Parathyroid adenoma (tissue), 2 donors: ENCODE measurements at regions not wholly inside any gene's neighbourhood (a gene's known extent, or its start where the extent isn't known, plus 50 kb on each side); places are given as distances from the start of the nearest gene placed in this dataset.

Experiments
- H2AFZ ChIP-seq: fragments of 300-600 bp; sonication (generic); one replicate; pipeline ENCODE4 v1.7.0; 2017; ENCODE audit warnings: antibody characterized with exemption, mild to moderate bottlenecking
- H3K27ac ChIP-seq: fragments of 300-600 bp; sonication (generic); one replicate; pipeline ENCODE4 v1.7.0; 2017
- H3K27me3 ChIP-seq: fragments of 300-600 bp; sonication (generic); one replicate; pipeline ENCODE4 v1.7.0; 2017; ENCODE audit warnings: low read length; ENCODE audit not compliant: control insufficient read depth, insufficient read depth
- H3K36me3 ChIP-seq: fragments of 300-600 bp; sonication (generic); one replicate; pipeline ENCODE4 v1.7.0; 2017; ENCODE audit warnings: low read length; ENCODE audit not compliant: control insufficient read depth, insufficient read depth
- H3K4me1 ChIP-seq: fragments of 300-600 bp; sonication (generic); one replicate; pipeline ENCODE4 v1.7.0; 2017; ENCODE audit warnings: control low read depth
- H3K4me2 ChIP-seq: fragments of 300-600 bp; sonication (generic); one replicate; pipeline ENCODE4 v1.7.0; 2017; ENCODE audit warnings: low read length
- H3K4me3 ChIP-seq: fragments of 300-600 bp; sonication (generic); one replicate; pipeline ENCODE4 v1.7.0; 2017; ENCODE audit warnings: low read depth, low read length
- H3K79me2 ChIP-seq: fragments of 300-600 bp; sonication (generic); one replicate; pipeline ENCODE4 v1.7.0; 2017; ENCODE audit warnings: control low read depth
- H3K9ac ChIP-seq: fragments of 300-600 bp; sonication (generic); one replicate; pipeline ENCODE4 v1.7.0; 2017; ENCODE audit warnings: mild to moderate bottlenecking
- H3K9me3 ChIP-seq: fragments of 300-600 bp; sonication (generic); one replicate; pipeline ENCODE4 v1.7.0; 2017; ENCODE audit warnings: low read length; ENCODE audit not compliant: control insufficient read depth
- TF ChIP-seq, protein P1 (sequence below): fragments of 300-600 bp; sonication (generic); IDR thresholded peaks from one replicate; pipeline ENCODE4 v1.7.0; 2017; ENCODE audit warnings: antibody characterized with exemption, mild to moderate bottlenecking
- donor health status: primary hyperparathyroidism.

DNA sequence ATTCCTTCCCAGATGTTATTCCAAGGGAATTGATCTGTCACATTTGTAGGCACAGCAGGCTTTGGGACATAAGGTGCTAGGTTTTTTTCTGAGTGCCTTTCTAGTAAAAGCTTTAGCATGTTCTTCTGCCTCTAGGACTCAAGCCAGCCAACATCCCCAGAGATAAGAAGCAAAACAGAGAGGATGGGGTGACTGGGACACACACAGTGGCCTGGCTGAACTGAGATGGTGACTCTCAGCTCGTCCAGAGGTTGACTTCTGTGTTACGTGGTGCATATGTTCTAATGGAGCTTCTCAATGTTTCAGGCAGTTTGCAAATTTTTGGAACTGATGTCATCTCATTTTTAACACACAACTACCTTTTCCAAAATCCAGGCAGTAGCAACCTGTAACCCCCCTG, 188.1 kb upstream of the CELF2 start:
- Histone ChIP-seq H3K4me2 (no peak overlapping the region), H3K4me3 (no peak overlapping the region), H3K27ac (no peak overlapping the region), H3K9ac (no peak overlapping the region), H2AFZ (no peak overlapping the region), H3K79me2 (no peaks in the 10 kb centered on the region), H3K4me1 (no peaks in the 10 kb centered on the region), H3K27me3 (no peaks in the 10 kb centered on the region), H3K9me3 (no peaks in the 10 kb centered on the region), H3K36me3 (no peaks in the 10 kb centered on the region)
- TF ChIP-seq, protein P1, sequence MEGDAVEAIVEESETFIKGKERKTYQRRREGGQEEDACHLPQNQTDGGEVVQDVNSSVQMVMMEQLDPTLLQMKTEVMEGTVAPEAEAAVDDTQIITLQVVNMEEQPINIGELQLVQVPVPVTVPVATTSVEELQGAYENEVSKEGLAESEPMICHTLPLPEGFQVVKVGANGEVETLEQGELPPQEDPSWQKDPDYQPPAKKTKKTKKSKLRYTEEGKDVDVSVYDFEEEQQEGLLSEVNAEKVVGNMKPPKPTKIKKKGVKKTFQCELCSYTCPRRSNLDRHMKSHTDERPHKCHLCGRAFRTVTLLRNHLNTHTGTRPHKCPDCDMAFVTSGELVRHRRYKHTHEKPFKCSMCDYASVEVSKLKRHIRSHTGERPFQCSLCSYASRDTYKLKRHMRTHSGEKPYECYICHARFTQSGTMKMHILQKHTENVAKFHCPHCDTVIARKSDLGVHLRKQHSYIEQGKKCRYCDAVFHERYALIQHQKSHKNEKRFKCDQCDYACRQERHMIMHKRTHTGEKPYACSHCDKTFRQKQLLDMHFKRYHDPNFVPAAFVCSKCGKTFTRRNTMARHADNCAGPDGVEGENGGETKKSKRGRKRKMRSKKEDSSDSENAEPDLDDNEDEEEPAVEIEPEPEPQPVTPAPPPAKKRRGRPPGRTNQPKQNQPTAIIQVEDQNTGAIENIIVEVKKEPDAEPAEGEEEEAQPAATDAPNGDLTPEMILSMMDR: no peak

DNA sequence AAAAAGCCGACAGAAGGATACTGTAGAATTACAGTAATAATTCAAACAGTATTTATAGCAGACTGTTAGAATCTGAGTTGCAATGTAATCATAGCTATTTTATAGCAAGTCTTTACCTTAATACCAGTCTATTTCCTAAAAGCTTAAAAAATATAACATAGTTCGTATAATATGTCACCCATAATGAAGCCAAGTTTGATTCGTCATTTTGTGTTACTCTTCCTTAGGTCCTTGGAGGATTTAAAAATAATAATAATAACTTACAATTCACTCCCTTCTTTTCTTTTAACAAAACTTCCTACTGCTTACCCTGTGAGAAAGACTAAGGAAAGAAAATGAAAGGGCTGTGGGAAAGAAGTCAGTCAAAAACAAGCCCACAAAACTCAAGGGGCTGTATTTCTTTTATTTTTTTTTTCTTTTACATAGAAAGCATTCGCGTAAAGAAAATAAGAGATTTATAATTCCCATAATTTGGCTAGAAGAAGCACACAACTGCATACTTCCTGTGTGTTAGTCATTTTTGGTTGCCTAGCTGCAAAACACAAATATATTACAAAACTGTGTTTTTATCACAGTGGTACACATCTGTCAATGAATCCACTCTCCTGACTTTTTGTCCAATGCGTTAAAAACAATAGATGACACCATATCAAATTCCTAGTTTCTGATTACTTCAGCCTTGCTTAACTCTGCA, 187.2 kb upstream of the CELF2 start:
- Histone ChIP-seq H2AFZ (no peak overlapping the region), H3K4me3 (no peak overlapping the region), H3K9me3 (no peaks in the 10 kb centered on the region), H3K36me3 (no peaks in the 10 kb centered on the region), H3K4me2 (no peak overlapping the region), H3K27ac (peak overlapping the region; percentile 66), H3K4me1 (no peaks in the 10 kb centered on the region), H3K9ac (no peak overlapping the region), H3K27me3 (no peaks in the 10 kb centered on the region), H3K79me2 (no peaks in the 10 kb centered on the region)
- TF ChIP-seq, protein P1: no peak

DNA sequence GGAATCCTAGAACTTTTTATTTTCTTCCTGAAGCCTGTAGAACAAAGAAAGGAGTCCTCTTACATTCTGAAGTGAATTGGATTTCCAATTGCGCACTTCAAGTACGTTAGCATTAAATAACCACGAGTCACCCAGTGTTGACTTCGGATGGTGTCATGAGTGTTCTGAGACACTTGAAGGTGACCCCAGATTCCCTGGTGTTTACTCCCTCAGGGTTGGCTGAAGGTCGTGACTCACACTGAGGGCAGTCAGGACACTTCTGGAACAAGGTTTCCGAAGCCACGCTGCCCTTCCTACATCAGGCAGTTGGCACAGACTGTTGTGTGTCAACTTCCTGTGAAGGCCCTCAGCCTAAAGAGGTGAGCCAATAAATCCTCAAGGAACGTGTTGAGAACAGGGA, 186.6 kb upstream of the CELF2 start:
- Histone ChIP-seq H3K4me3 (no peak overlapping the region), H2AFZ (no peak overlapping the region), H3K79me2 (no peaks in the 10 kb centered on the region), H3K4me2 (no peak overlapping the region), H3K27me3 (no peaks in the 10 kb centered on the region), H3K9ac (no peak overlapping the region), H3K9me3 (no peaks in the 10 kb centered on the region), H3K4me1 (no peaks in the 10 kb centered on the region), H3K36me3 (no peaks in the 10 kb centered on the region), H3K27ac (peak overlapping the region; percentile 66)
- TF ChIP-seq, protein P1: no peak

DNA sequence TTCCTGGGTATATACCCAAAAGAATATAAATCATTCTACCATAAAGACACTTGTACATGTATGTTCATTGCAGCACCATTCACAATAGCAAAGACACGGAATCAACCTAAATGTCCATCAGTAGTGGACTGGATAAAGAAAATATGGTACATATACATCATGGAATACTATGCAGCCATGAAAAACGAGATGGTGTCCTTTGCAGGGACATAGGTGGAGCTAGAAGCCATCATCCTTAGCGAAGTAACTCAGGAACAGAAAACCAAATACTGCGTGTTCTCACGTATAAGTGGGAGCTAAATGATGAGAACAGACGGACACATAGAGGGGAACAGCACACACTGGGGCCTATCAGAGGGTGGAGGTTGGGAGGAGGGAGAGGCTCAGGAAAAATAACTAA, 183.7 kb upstream of the CELF2 start:
- TF ChIP-seq, protein P1: no peak
- H3K4me1 ChIP-seq: no peaks in the 10 kb centered on the region

DNA sequence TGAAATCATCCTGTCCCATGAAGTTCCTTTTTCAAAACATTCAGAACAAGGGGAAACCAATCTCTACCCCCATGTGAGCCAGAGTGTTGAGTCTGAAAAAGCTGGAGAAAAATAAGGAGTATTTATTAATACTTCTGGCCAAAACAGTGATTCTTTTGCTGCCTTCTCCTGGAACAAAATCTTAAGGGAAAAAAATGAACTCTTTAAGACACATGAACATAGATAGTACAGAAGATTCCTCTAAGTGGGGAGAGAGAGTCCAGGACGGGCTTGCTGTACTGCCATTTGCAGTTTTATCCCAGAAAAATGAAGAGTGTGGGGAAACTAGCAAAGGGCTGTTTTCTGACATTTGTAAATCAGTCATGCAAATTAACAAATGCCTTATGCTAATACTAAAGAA, 173.4 kb upstream of the CELF2 start:
- no peaks in the 10 kb centered on the region for H3K9me3 ChIP-seq
- no peak overlapping the region for H2AFZ ChIP-seq
- H3K4me2 ChIP-seq: no peak overlapping the region
- TF ChIP-seq, protein P1: no peak
- H3K4me1 ChIP-seq: no peaks in the 10 kb centered on the region
- no peak overlapping the region for H3K9ac ChIP-seq
- H3K4me3 ChIP-seq: no peak overlapping the region
- no peaks in the 10 kb centered on the region for H3K27me3 ChIP-seq
- H3K36me3 ChIP-seq: no peaks in the 10 kb centered on the region
- H3K27ac ChIP-seq: no peak overlapping the region
- no peaks in the 10 kb centered on the region for H3K79me2 ChIP-seq

More for the DNA sequence above, 183.7 kb upstream of the CELF2 start:
- Histone ChIP-seq H3K9ac (no peak overlapping the region), H3K4me3 (no peak overlapping the region), H3K27ac (no peak overlapping the region), H3K4me2 (no peak overlapping the region), H3K9me3 (no peaks in the 10 kb centered on the region), H2AFZ (no peak overlapping the region), H3K36me3 (no peaks in the 10 kb centered on the region), H3K27me3 (no peaks in the 10 kb centered on the region), H3K79me2 (no peaks in the 10 kb centered on the region)
